ENCODE measurements at regions not wholly inside any gene's neighbourhood (a gene's known extent, or its start where the extent isn't known, plus 50 kb on each side); places are given as distances from the start of the nearest gene placed in this dataset.
A peak's percentile ranks its signal among the peaks of the same experiment; 100 is the strongest.
"Not testable (repeated sequence)": the region's sequence is repeated elsewhere in the genome, so short reads cannot be mapped to it uniquely, and the experiment has no call there.

GRCh38 chr7:19290968-19291367, 145.7 kb upstream of the FERD3L start:
- DNase-seq, result no peak

GRCh38 chr7:19290066-19290465, 144.8 kb upstream of the FERD3L start:
- no peak for DNase-seq

- no peak for DNase-seq
Measured at GRCh38 chr7:19284596-19285300, 139.5 kb upstream of the FERD3L start.

- DNase-seq, result no peak
Measured at GRCh38 chr7:19284136-19284535, 138.9 kb upstream of the FERD3L start.

- no peak for DNase-seq
Measured at GRCh38 chr7:19275000-19275399, 129.8 kb upstream of the FERD3L start.

- DNase-seq, result not testable (repeated sequence)
Measured at GRCh38 chr7:19272329-19272728, 127.1 kb upstream of the FERD3L start.

- no peak for DNase-seq
Measured at GRCh38 chr7:19269301-19269700, 124.1 kb upstream of the FERD3L start.

- DNase-seq, result no peak
Measured at GRCh38 chr7:19268737-19269136, 123.5 kb upstream of the FERD3L start.

GRCh38 chr7:19262826-19263225, 117.6 kb upstream of the FERD3L start:
- peak; percentile 28 for DNase-seq

- DNase-seq, result no peak
Measured at GRCh38 chr7:19249281-19249680, 104.1 kb upstream of the FERD3L start.

GRCh38 chr7:19248681-19249080, 103.5 kb upstream of the FERD3L start:
- no peak for DNase-seq

- DNase-seq, result no peak
Measured at GRCh38 chr7:19248115-19248514, 102.9 kb upstream of the FERD3L start.

- DNase-seq, result no peak
Measured at GRCh38 chr7:19247017-19247416, 101.8 kb upstream of the FERD3L start.

- no peak for DNase-seq
Measured at GRCh38 chr7:19242246-19242645, 97.0 kb upstream of the FERD3L start.

GRCh38 chr7:19239951-19240350, 94.7 kb upstream of the FERD3L start:
- DNase-seq, result no peak

GRCh38 chr7:19235680-19236079, 90.5 kb upstream of the FERD3L start:
- no peak for DNase-seq

- no peak for DNase-seq
Measured at GRCh38 chr7:19224951-19225350, 79.7 kb upstream of the FERD3L start.

- DNase-seq, result no peak
Measured at GRCh38 chr7:19215412-19215811, 70.2 kb upstream of the FERD3L start.

GRCh38 chr7:19213746-19214145, 68.5 kb upstream of the FERD3L start:
- DNase-seq, result no peak

GRCh38 chr7:19210893-19211413, 65.7 kb upstream of the FERD3L start:
- DNase-seq, result no peak

- no peak for DNase-seq
Measured at GRCh38 chr7:19209166-19209696, 64.0 kb upstream of the FERD3L start.

GRCh38 chr7:19206721-19207120, 61.5 kb upstream of the FERD3L start:
- DNase-seq, result no peak

- no peak for DNase-seq
Measured at GRCh38 chr7:19203686-19204085, 58.5 kb upstream of the FERD3L start.

GRCh38 chr7:19202599-19202998, 57.4 kb upstream of the FERD3L start:
- no peak for DNase-seq

Measured in femur (tissue), 1 donor.